Smooth muscle cell (in vitro differentiated cells): ENCODE measurements at regions not wholly inside any gene's neighbourhood (a gene's known extent, or its start where the extent isn't known, plus 50 kb on each side); places are given as distances from the start of the nearest gene placed in this dataset.

ENCODE experiments used
- DNase-seq: peaks from one replicate; lab custom pipeline; 2025; ENCODE audit not compliant: unreplicated experiment; lab: John Stamatoyannopoulos, UW
- H2AFZ ChIP-seq: fragments of 200-600 bp; sonication (generic); 2 replicates; pipeline ENCODE4 v1.6.0; 2016; ENCODE audit warnings: antibody characterized with exemption, low read depth, mild to moderate bottlenecking
- H3F3A ChIP-seq: fragments of 200-600 bp; sonication (generic); 2 replicates; pipeline ENCODE4 v1.6.0; 2017; ENCODE audit warnings: antibody characterized with exemption, low read depth
- H3K27ac ChIP-seq: fragments of 200-600 bp; sonication (generic); 2 replicates; pipeline ENCODE4 v1.5.1; 2016; ENCODE audit warnings: low read depth, mild to moderate bottlenecking
- H3K27me3 ChIP-seq: fragments of 200-600 bp; sonication (generic); 2 replicates; pipeline ENCODE4 v1.6.1; 2016; ENCODE audit warnings: low read depth, mild to moderate bottlenecking
- H3K36me3 ChIP-seq: fragments of 200-600 bp; sonication (generic); 2 replicates; pipeline ENCODE4 v1.5.1; 2016; ENCODE audit warnings: low read depth
- H3K4me1 ChIP-seq: fragments of 200-600 bp; sonication (generic); 2 replicates; pipeline ENCODE4 v1.5.1; 2016; ENCODE audit warnings: low read depth
- H3K4me2 ChIP-seq: fragments of 200-600 bp; sonication (generic); 2 replicates; pipeline ENCODE4 v1.6.0; 2016; ENCODE audit warnings: mild to moderate bottlenecking
- H3K4me3 ChIP-seq: fragments of 200-600 bp; sonication (generic); 2 replicates; pipeline ENCODE4 v1.5.1; 2016; ENCODE audit warnings: mild to moderate bottlenecking
- H3K79me2 ChIP-seq: fragments of 200-600 bp; sonication (generic); 2 replicates; pipeline ENCODE4 v1.6.0; 2016; ENCODE audit warnings: low read depth, mild to moderate bottlenecking
- H3K9ac ChIP-seq: fragments of 200-600 bp; sonication (generic); 2 replicates; pipeline ENCODE4 v1.6.0; 2016; ENCODE audit warnings: low read depth
- H3K9me3 ChIP-seq: fragments of 200-600 bp; sonication (generic); replicated peaks from 2 replicates; pipeline ENCODE4 v1.5.1; 2016; ENCODE audit warnings: low read depth
- H4K20me1 ChIP-seq: fragments of 200-600 bp; sonication (generic); 2 replicates; pipeline ENCODE4 v1.6.0; 2016; ENCODE audit warnings: low read depth
- CTCF ChIP-seq: fragments of 200-600 bp; sonication (generic); IDR thresholded peaks from 2 replicates; pipeline ENCODE4 v1.5.1; 2017; ENCODE audit warnings: borderline replicate concordance, mild to moderate bottlenecking, antibody characterized with exemption; ENCODE audit not compliant: insufficient read depth, poor library complexity, severe bottlenecking
- WGBS: methylation state at CpG from one replicate; pipeline ENCODE4 v1.1.7; 2016; ENCODE audit warnings: low lambda C conversion rate; 5-methylcytosine and 5-hydroxymethylcytosine counted together

GRCh38 chr16:51535591-51535990 lies 384.5 kb upstream of the SALL1 start:
- H3K27ac ChIP-seq: no peak overlapping the region
- DNase-seq: no peak
- no peaks in the 10 kb centered on the region for H3K36me3 ChIP-seq
- H3K79me2 ChIP-seq: no peaks in the 10 kb centered on the region
- H3K27me3 ChIP-seq: peaks cover 23% of the 10 kb centered on the region
- H3K9me3 ChIP-seq: no peaks in the 10 kb centered on the region
- peaks cover 13% of the 10 kb centered on the region for H3F3A ChIP-seq
- H3K4me2 ChIP-seq: no peak overlapping the region
- H4K20me1 ChIP-seq: no peaks in the 10 kb centered on the region
- no peak overlapping the region for H3K4me3 ChIP-seq
- no peak overlapping the region for H3K9ac ChIP-seq
- WGBS: 93% methylated on average over 11 of the region's 11 CpGs
- H3K4me1 ChIP-seq: peaks cover 30% of the 10 kb centered on the region
- no peak for TF ChIP-seq CTCF
- no peak overlapping the region for H2AFZ ChIP-seq

GRCh38 chr16:51532551-51532950 lies 381.5 kb upstream of the SALL1 start:
- Histone ChIP-seq H2AFZ (no peak overlapping the region), H3K4me1 (peaks cover 10% of the 10 kb centered on the region), H3K4me2 (no peak overlapping the region), H3K27me3 (peaks cover 23% of the 10 kb centered on the region), H4K20me1 (no peaks in the 10 kb centered on the region), H3K36me3 (no peaks in the 10 kb centered on the region), H3K9ac (no peak overlapping the region), H3F3A (no peaks in the 10 kb centered on the region), H3K4me3 (no peak overlapping the region), H3K9me3 (no peaks in the 10 kb centered on the region), H3K27ac (no peak overlapping the region), H3K79me2 (no peaks in the 10 kb centered on the region)
- WGBS: 81% methylated on average over 1 of the region's 1 CpG
- no peak for TF ChIP-seq CTCF
- no peak for DNase-seq

GRCh38 chr16:51531271-51531670 lies 380.2 kb upstream of the SALL1 start:
- Histone ChIP-seq H3K4me1 (peaks cover 10% of the 10 kb centered on the region), H4K20me1 (no peaks in the 10 kb centered on the region), H3K4me2 (no peak overlapping the region), H3K27ac (no peak overlapping the region), H2AFZ (no peak overlapping the region), H3K9me3 (no peaks in the 10 kb centered on the region), H3K36me3 (no peaks in the 10 kb centered on the region), H3K9ac (no peak overlapping the region), H3K27me3 (peaks cover 27% of the 10 kb centered on the region), H3F3A (no peaks in the 10 kb centered on the region), H3K4me3 (no peak overlapping the region), H3K79me2 (no peaks in the 10 kb centered on the region)
- TF ChIP-seq CTCF: no peak
- WGBS: 93% methylated on average over 3 of the region's 3 CpGs
- DNase-seq: no peak

GRCh38 chr16:51527349-51527748 lies 376.3 kb upstream of the SALL1 start:
- Histone ChIP-seq H3K9me3 (no peaks in the 10 kb centered on the region), H2AFZ (no peak overlapping the region), H3K27ac (no peak overlapping the region), H3K4me2 (no peak overlapping the region), H3F3A (no peaks in the 10 kb centered on the region), H3K4me3 (no peak overlapping the region), H3K79me2 (no peaks in the 10 kb centered on the region), H3K9ac (no peak overlapping the region), H3K36me3 (no peaks in the 10 kb centered on the region), H4K20me1 (no peaks in the 10 kb centered on the region), H3K4me1 (peaks cover 18% of the 10 kb centered on the region), H3K27me3 (peaks cover 5% of the 10 kb centered on the region)
- WGBS: 95% methylated on average over 6 of the region's 6 CpGs
- no peak for DNase-seq
- no peak for TF ChIP-seq CTCF
